Astrocyte (in vitro differentiated cells and primary cell): ENCODE measurements at regions not wholly inside any gene's neighbourhood (a gene's known extent, or its start where the extent isn't known, plus 50 kb on each side); places are given as distances from the start of the nearest gene placed in this dataset.

Experiments
- CTCF ChIP-seq: IDR thresholded peaks from 2 replicates; pipeline ENCODE4 v1.5.1; 2011; ENCODE audit warnings: low read depth, mild to moderate bottlenecking, inconsistent platforms, low read length, moderate library complexity; ENCODE audit not compliant: insufficient read depth
- EZH2 ChIP-seq: IDR thresholded peaks from 2 replicates; pipeline ENCODE4 v1.6.1; 2012; ENCODE audit warnings: mild to moderate bottlenecking, low read length, inconsistent platforms; ENCODE audit not compliant: insufficient read depth

- TF ChIP-seq CTCF: no peak
- TF ChIP-seq EZH2: no peak
These were observed 271.3 kb upstream of the PRMT6 start for GRCh38 chr1:106785176-106785575.
